ENCODE measurements at regions not wholly inside any gene's neighbourhood (a gene's known extent, or its start where the extent isn't known, plus 50 kb on each side); places are given as distances from the start of the nearest gene placed in this dataset.

DNA sequence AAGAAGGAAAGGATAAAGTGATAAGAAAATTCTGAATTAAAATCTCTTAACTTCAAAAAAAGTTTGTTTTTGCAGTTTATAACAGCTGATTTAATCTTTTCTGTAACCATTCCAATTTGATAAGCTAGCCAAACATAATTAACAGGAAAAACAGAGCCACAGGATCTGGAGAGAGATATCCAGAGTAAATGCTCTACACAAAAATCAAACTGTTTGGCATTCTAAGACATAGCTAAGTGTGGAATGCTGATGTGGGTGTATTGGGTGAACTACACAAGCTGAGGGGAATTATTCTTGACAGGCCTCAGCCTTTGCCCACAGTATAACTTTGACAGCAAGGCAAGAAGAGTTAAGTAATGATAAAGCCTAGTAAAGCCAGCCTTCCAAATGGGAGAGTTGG is 184.8 kb downstream of the GABRG1 start:
- no peak for DNase-seq (ENCODE audit: low spot score)
- TF ChIP-seq, protein P1, sequence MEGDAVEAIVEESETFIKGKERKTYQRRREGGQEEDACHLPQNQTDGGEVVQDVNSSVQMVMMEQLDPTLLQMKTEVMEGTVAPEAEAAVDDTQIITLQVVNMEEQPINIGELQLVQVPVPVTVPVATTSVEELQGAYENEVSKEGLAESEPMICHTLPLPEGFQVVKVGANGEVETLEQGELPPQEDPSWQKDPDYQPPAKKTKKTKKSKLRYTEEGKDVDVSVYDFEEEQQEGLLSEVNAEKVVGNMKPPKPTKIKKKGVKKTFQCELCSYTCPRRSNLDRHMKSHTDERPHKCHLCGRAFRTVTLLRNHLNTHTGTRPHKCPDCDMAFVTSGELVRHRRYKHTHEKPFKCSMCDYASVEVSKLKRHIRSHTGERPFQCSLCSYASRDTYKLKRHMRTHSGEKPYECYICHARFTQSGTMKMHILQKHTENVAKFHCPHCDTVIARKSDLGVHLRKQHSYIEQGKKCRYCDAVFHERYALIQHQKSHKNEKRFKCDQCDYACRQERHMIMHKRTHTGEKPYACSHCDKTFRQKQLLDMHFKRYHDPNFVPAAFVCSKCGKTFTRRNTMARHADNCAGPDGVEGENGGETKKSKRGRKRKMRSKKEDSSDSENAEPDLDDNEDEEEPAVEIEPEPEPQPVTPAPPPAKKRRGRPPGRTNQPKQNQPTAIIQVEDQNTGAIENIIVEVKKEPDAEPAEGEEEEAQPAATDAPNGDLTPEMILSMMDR (IDR thresholded peaks at IDR 0.05; ENCODE audit: extremely low read depth, missing control alignments), result no peak

DNA sequence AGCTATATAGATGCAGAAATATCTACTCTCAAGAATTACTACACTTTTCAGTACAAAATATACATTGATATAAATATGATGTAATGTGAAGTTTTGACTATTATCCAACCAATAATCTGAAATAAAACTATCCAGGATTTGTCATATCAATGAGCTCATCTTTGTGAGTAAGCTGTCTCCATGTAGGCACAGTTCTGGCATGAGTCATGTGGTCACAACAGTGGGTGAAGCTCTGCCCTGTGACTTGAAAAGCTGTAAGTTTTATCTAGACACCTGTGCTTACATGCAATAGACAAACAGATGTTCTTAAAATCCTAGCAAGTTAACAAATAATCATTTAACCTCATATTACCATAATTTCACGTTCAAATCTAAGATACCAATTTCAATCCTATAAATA is 192.7 kb downstream of the GABRG1 start:
- no peak for DNase-seq (ENCODE audit: low spot score)
- TF ChIP-seq, protein P1 (IDR thresholded peaks at IDR 0.05; ENCODE audit: extremely low read depth, missing control alignments), result no peak

DNA sequence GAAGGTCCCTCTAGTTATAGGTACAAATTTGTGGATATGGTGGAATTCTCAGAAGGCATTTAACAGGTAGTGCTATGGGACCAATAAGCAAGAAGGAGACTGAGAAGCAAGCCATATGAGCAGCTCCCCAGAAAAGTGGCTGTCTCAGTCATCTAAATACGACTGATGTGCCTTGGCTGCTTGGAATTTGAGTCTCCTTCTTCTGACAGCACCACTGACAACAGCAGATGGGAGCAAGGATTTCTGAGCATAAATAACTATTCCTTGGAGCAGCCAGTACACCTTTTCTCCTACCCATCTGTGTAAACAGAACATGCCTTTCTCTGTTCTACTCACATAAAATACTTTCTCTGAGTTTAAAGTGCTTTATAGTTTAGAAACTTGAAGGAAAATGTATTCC is 196.2 kb downstream of the GABRG1 start:
- TF ChIP-seq, protein P1 (IDR thresholded peaks at IDR 0.05; ENCODE audit: extremely low read depth, missing control alignments), result no peak
- DNase-seq (ENCODE audit: low spot score), result no peak

DNA sequence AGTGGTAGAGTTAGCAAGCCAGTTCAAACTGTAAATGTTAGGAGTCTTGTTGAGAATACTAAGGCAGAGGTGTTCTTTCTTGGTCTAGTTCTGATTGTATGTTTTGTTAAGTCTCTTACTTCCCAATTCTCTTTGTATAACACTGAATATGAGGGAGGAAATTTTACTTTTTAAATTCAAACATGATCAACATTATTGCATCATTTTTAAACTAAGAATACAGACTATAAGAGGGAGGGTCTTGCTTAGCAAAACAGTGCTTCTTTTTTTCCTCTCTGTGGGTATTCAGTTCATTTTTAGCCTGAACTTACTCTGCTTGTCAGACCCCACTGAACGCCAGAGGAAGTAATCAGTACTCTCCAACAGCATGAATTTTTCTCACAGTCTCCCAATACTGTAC is 198.0 kb downstream of the GABRG1 start:
- TF ChIP-seq, protein P1 (IDR thresholded peaks at IDR 0.05; ENCODE audit: extremely low read depth, missing control alignments), result no peak
- no peak for DNase-seq (ENCODE audit: low spot score)

DNA sequence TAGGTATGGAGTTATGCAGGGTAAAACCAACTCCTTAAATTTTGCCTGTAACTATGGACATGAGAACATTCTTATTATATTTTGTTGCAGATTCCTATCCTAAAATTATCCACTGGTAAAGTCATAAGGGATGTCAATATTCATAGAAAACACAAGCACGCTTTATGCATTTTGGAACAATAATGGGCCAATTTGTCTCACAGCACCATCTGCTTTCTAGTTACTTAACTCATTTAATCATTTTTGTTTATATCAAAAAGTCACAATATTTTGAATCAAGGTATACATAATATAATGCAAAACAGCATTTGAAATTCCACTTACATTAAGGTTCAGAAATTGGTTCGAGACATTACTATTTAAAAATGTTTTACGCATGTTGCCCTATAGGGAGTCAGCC is 203.0 kb downstream of the GABRG1 start:
- TF ChIP-seq, protein P1 (IDR thresholded peaks at IDR 0.05; ENCODE audit: extremely low read depth, missing control alignments), result no peak
- no peak for DNase-seq (ENCODE audit: low spot score)

DNA sequence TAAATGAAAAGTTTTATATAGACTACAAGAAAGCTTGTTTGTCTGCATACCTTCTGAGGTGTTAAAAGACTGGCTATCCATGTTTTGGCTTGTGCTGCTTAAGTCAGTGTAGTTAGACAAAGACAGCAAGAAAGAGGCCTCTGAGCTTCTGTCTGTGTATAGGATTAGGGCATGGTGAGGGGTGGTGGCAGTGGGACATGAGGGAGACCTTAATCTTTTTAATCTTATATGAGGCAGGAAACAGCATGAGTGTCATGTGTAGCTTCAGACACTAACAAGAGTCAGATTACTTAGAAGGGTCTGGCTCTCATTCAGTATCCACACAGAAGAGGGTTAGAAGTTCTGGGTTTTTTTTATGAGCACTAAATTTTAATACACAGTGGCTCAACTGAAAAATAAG is 213.3 kb downstream of the GABRG1 start:
- DNase-seq (ENCODE audit: low spot score), result no peak
- TF ChIP-seq, protein P1 (IDR thresholded peaks at IDR 0.05; ENCODE audit: extremely low read depth, missing control alignments), result no peak

DNA sequence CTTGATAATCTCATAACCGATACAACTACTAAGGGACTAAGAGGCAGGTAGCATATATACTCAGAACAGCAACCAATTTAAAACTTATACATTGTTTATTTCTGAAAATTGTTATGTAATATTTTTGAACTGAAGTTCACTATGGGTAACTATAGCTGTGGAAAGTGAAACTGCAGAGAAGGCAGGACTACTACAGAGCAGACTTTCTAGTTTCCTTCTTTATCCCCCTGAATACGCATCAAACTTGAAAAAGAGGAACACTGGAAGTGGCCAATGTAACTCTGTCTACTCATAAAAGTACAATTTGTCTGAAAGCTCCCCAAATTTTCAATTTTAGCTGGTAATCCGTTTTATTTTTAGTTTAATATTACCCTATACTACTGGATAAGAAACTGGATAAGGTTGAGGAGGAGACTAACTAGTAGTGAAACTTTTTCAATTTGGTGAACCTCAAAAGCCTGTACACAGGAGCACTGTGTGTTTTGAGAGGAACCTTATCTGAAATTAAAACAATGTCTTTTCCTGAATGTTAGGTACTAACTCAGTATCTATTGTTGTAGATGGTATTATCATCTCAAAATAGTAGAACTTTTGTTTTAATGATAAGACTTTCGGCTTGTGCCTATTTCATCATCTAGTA is 225.8 kb downstream of the GABRG1 start:
- no peak for DNase-seq (ENCODE audit: low spot score)

More for the DNA sequence above, 225.8 kb downstream of the GABRG1 start:
- TF ChIP-seq, protein P1 (IDR thresholded peaks at IDR 0.05; ENCODE audit: extremely low read depth, missing control alignments), result no peak
